ENCODE measurements at regions not wholly inside any gene's neighbourhood (a gene's known extent, or its start where the extent isn't known, plus 50 kb on each side); places are given as distances from the start of the nearest gene placed in this dataset.

DNA sequence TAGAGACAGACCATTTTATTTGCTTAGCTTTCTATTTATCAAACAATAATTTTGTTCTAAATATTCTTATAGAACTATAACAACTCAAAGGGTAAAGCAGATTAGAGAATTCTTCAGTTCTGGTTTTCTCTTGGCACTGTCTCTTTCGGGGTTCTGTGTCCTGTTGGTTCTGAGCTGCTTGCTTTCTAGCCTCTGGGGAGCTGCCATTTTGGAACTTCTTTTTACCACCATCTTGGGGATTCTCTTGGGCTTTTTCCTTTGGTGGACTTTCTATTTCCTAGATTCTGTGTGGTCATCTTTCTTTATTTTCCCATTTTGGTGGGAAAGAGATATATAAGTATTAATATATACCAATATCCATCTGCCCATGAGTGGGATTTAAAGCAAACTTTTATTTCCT lies 467.7 kb downstream of the PCNX1 start:
- Histone ChIP-seq H3K4me3 (replicated peaks; ENCODE audit: insufficient read depth, low read length) (no peak overlapping the region), H3K27ac (replicated peaks) (no peak overlapping the region), H3K27me3 (ENCODE audit: insufficient read depth, poor library complexity, severe bottlenecking) (no peaks in the 10 kb centered on the region)
- no peak for TF ChIP-seq POLR2AphosphoS5 (IDR thresholded peaks at IDR 0.05; ENCODE audit: low read depth)
- TF ChIP-seq, protein P1, sequence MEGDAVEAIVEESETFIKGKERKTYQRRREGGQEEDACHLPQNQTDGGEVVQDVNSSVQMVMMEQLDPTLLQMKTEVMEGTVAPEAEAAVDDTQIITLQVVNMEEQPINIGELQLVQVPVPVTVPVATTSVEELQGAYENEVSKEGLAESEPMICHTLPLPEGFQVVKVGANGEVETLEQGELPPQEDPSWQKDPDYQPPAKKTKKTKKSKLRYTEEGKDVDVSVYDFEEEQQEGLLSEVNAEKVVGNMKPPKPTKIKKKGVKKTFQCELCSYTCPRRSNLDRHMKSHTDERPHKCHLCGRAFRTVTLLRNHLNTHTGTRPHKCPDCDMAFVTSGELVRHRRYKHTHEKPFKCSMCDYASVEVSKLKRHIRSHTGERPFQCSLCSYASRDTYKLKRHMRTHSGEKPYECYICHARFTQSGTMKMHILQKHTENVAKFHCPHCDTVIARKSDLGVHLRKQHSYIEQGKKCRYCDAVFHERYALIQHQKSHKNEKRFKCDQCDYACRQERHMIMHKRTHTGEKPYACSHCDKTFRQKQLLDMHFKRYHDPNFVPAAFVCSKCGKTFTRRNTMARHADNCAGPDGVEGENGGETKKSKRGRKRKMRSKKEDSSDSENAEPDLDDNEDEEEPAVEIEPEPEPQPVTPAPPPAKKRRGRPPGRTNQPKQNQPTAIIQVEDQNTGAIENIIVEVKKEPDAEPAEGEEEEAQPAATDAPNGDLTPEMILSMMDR (IDR thresholded peaks at IDR 0.05; ENCODE audit: insufficient read depth, low read length) = no peak
- TF ChIP-seq GABPA (IDR thresholded peaks at IDR 0.05; ENCODE audit: low read depth) = no peak
- TF ChIP-seq SPI1 (IDR thresholded peaks at IDR 0.05; ENCODE audit: borderline replicate concordance, low read depth) = no peak
- TF ChIP-seq, protein P2, sequence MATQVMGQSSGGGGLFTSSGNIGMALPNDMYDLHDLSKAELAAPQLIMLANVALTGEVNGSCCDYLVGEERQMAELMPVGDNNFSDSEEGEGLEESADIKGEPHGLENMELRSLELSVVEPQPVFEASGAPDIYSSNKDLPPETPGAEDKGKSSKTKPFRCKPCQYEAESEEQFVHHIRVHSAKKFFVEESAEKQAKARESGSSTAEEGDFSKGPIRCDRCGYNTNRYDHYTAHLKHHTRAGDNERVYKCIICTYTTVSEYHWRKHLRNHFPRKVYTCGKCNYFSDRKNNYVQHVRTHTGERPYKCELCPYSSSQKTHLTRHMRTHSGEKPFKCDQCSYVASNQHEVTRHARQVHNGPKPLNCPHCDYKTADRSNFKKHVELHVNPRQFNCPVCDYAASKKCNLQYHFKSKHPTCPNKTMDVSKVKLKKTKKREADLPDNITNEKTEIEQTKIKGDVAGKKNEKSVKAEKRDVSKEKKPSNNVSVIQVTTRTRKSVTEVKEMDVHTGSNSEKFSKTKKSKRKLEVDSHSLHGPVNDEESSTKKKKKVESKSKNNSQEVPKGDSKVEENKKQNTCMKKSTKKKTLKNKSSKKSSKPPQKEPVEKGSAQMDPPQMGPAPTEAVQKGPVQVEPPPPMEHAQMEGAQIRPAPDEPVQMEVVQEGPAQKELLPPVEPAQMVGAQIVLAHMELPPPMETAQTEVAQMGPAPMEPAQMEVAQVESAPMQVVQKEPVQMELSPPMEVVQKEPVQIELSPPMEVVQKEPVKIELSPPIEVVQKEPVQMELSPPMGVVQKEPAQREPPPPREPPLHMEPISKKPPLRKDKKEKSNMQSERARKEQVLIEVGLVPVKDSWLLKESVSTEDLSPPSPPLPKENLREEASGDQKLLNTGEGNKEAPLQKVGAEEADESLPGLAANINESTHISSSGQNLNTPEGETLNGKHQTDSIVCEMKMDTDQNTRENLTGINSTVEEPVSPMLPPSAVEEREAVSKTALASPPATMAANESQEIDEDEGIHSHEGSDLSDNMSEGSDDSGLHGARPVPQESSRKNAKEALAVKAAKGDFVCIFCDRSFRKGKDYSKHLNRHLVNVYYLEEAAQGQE (IDR thresholded peaks at IDR 0.05; ENCODE audit: insufficient replicate concordance, low read depth) = no peak
- no peak for DNase-seq (ENCODE audit: low read depth in 1 of 2, low spot score in 1 of 2)

DNA sequence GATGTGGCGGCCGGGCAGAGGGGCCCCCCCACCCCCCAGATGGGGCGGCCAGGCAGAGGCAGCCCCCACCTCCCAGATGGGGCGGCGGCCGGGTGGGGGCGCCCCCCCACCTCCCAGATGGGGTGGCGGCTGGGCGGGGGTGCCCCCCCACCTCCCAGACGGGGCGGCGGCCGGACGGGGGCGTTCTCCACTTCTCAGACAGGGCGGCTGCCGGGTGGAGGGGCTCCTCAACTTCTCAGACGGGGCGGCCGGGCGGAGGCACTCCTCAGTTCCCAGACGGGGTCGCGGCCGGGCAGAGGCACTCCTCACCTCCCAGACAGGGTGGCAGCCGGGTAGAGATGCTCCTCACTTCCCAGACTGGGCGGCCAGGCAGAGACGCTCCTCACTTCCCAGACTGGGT lies 469.8 kb downstream of the PCNX1 start:
- no peak overlapping the region for H3K4me3 ChIP-seq (replicated peaks; ENCODE audit: insufficient read depth, low read length)
- DNase-seq (ENCODE audit: low read depth in 1 of 2, low spot score in 1 of 2) = no peak
- H3K27ac ChIP-seq (replicated peaks) = no peak overlapping the region

DNA sequence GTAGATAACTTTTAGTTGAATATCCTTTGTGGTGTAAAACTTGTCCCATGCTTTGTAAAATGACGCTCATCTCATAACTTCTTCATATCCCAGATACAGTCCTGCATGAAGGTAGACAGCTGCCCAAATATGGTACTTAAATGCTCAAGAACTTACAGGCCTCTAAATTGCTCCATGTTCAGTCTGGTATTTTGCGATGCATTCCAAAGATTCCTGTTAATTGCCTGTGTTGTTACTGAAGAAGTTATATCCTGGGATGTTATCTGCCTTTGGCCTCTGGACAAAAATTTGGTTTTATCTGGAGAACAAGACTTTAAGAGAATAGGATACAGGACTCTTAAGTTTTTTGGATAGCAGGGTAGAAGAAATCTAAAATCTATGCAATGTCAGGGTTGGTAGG lies 473.0 kb downstream of the PCNX1 start:
- Histone ChIP-seq H3K4me3 (replicated peaks; ENCODE audit: insufficient read depth, low read length) (no peak overlapping the region), H3K27ac (replicated peaks) (no peak overlapping the region), H3K27me3 (ENCODE audit: insufficient read depth, poor library complexity, severe bottlenecking) (no peaks in the 10 kb centered on the region)
- TF ChIP-seq, protein P1 (IDR thresholded peaks at IDR 0.05; ENCODE audit: insufficient read depth, low read length) = no peak
- TF ChIP-seq, protein P2 (IDR thresholded peaks at IDR 0.05; ENCODE audit: insufficient replicate concordance, low read depth) = no peak
- TF ChIP-seq GABPA (IDR thresholded peaks at IDR 0.05; ENCODE audit: low read depth) = no peak
- DNase-seq (ENCODE audit: low read depth in 1 of 2, low spot score in 1 of 2) = no peak

More for the DNA sequence above, 469.8 kb downstream of the PCNX1 start:
- TF ChIP-seq GABPA (IDR thresholded peaks at IDR 0.05; ENCODE audit: low read depth) = no peak
- TF ChIP-seq, protein P2 (IDR thresholded peaks at IDR 0.05; ENCODE audit: insufficient replicate concordance, low read depth) = no peak
- no peaks in the 10 kb centered on the region for H3K27me3 ChIP-seq (ENCODE audit: insufficient read depth, poor library complexity, severe bottlenecking)

DNA sequence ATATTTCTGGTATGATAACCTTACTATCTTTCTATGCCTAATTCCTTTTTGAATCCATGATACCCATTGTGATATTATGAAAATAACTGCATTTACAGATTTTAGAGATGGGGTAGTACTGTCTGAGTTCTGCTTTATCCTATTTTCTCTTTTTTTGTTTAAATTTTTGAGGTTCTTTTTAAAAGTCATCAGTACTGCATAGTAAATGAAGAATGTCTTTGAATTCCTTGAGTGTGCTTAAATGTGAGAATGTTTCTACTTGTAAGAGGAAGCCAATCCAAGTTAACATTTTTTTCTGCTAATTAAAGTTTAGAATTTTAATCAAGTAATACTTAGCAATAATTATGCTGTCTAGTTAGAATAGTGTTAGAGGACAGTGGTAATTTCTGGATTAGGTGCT lies 474.6 kb downstream of the PCNX1 start:
- Histone ChIP-seq H3K27ac (replicated peaks) (no peak overlapping the region), H3K27me3 (ENCODE audit: insufficient read depth, poor library complexity, severe bottlenecking) (no peaks in the 10 kb centered on the region), H3K4me3 (replicated peaks; ENCODE audit: insufficient read depth, low read length) (no peak overlapping the region)
- TF ChIP-seq GABPA (IDR thresholded peaks at IDR 0.05; ENCODE audit: low read depth) = no peak
- TF ChIP-seq, protein P1 (IDR thresholded peaks at IDR 0.05; ENCODE audit: insufficient read depth, low read length) = no peak
- no peak for DNase-seq (ENCODE audit: low read depth in 1 of 2, low spot score in 1 of 2)
